ENCODE measurements at regions not wholly inside any gene's neighbourhood (a gene's known extent, or its start where the extent isn't known, plus 50 kb on each side); places are given as distances from the start of the nearest gene placed in this dataset.

DNA sequence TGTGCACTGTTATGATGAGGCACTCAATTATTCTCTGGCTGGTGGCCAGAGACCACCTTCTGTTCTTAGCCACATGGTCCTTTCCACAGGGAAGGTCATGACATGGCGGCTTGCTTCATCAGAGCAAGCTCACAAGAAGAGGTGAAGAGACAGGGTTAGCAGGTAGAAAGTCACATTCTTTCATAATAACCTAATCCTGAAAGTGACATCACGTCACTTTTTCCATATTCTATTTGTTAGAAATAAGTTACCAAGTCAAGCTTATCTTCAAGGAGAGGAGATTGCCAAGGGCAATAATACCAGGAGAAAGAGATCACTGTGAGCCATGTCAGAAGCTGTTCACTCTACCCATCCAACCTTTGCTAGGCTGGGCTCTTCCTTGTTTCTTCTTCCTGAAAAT, 139.4 kb downstream of the OSR1 start:
- CTCF ChIA-PET: no interaction called here
- no peak for DNase-seq (ENCODE audit: low read depth, low spot score)
- Histone ChIP-seq H3K27me3 (ENCODE audit: control insufficient read depth, insufficient read depth, low read length) (no peaks in the 10 kb centered on the region), H3K9me3 (ENCODE audit: control insufficient read depth, insufficient read depth, low read length) (no peaks in the 10 kb centered on the region), H3K27ac (ENCODE audit: low read depth, low read length) (no peak overlapping the region), H3K4me3 (ENCODE audit: low read depth, low read length) (no peak overlapping the region)
- POLR2A ChIA-PET: no interaction called here
- TF ChIP-seq, protein P1, sequence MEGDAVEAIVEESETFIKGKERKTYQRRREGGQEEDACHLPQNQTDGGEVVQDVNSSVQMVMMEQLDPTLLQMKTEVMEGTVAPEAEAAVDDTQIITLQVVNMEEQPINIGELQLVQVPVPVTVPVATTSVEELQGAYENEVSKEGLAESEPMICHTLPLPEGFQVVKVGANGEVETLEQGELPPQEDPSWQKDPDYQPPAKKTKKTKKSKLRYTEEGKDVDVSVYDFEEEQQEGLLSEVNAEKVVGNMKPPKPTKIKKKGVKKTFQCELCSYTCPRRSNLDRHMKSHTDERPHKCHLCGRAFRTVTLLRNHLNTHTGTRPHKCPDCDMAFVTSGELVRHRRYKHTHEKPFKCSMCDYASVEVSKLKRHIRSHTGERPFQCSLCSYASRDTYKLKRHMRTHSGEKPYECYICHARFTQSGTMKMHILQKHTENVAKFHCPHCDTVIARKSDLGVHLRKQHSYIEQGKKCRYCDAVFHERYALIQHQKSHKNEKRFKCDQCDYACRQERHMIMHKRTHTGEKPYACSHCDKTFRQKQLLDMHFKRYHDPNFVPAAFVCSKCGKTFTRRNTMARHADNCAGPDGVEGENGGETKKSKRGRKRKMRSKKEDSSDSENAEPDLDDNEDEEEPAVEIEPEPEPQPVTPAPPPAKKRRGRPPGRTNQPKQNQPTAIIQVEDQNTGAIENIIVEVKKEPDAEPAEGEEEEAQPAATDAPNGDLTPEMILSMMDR (IDR thresholded peaks at IDR 0.05; ENCODE audit: low read depth, low read length): no peak

DNA sequence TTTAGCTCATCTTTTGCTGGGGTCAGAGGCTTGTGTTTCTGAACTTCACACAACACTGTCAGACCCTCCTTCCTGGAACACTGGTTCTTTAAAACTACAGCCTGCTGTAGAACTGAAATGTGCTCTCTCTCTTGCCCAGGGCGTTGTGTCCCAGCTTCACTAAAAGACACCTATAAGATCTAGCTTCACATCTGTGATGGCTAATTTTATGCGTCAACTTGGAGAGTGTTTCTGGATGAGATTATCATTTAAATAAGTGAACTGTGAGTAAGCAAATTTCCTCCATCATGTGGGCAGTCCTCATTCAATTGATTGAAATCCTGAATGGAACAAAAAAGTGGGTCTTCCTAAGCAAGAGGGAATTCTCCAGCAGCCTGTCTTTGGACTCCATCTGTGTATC, 140.3 kb downstream of the OSR1 start:
- Histone ChIP-seq H3K27ac (ENCODE audit: low read depth, low read length) (no peak overlapping the region), H3K27me3 (ENCODE audit: control insufficient read depth, insufficient read depth, low read length) (no peaks in the 10 kb centered on the region), H3K9me3 (ENCODE audit: control insufficient read depth, insufficient read depth, low read length) (no peaks in the 10 kb centered on the region), H3K4me3 (ENCODE audit: low read depth, low read length) (no peak overlapping the region)
- ChIA-PET CTCF (interaction anchor here (0.6 to 0.7 kb wide), 2 partner anchors 23 to 777 kb away, joined by 3 read pairs; no protein-coding TSS in a partner anchor), POLR2A (no interaction called here)
- TF ChIP-seq, protein P1 (IDR thresholded peaks at IDR 0.05; ENCODE audit: low read depth, low read length): no peak
- no peak for DNase-seq (ENCODE audit: low read depth, low spot score)

DNA sequence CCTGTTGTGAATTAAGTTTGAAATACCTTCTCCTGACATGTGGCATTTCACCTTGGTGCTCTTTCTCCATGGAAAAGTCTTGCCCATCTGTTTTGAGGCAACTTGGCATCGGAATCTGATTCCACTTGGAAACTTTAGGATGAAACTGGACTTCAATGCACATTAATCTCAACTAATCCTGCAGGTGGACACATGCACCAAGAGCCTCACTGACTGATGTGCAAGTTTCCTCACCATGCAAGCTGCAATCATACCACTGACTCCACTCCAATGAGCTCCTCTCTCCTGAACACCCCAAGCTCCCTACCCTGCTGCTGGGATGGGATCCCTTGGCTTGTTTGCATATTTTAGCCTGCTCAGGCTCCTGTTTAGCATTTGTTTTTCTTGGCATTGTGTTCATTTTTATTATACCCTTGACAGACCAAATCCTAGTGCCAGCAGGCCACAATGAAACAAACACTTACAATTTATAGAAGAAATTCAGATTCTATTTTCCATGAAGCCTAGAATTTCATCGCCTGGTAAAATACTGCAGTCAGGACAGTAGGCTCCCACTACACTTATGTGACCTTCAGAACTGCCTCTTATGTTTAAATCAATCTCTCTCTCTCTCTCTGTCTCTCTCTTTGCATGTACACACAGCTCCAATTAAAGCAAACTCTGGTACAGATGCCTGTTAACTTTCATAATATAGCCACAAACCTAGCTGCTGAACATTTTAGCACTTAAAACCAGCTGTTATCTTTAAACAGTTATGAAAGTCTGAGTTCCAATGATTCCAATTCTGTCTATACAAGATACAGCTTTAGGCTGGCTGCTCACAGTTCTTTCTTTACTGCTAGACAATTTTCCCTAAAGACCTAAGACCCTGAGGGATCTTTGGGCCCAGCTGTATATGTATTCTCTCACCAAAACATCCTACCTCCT, 141.5 kb downstream of the OSR1 start:
- CTCF ChIA-PET: interaction anchor here (0.6 to 0.9 kb wide), 3 partner anchors 21 to 696 kb away, joined by 3 to 4 read pairs (median 3); no protein-coding TSS in a partner anchor

DNA sequence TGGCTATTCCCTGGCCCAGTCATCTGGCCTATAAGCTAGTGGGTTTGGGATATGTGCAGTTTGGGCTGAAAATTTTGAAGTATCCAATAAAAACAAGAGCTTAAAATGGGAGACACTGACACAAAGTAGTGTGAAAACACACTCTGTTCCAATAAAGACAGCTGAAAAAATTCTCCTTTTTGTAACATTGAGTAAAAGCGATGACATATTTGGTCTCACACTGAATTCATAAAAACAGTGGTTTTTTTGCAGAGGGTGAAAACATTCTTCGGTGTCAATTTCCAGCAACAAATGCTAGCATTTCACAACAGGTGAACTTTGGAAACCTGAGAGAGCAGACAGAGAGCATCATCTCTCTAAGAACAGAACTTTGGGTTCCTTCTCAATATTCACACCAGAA, 142.2 kb downstream of the OSR1 start:
- POLR2A ChIA-PET: interaction anchor here (1.3 to 1.6 kb wide), 2 partner anchors 20 to 131 kb away, joined by 4 to 7 read pairs; no protein-coding TSS in a partner anchor

More for the DNA sequence above, 141.5 kb downstream of the OSR1 start:
- DNase-seq (ENCODE audit: low read depth, low spot score): peak; percentile 13
- peak overlapping the region; percentile 21 for H3K27ac ChIP-seq (ENCODE audit: low read depth, low read length)
- TF ChIP-seq, protein P1 (IDR thresholded peaks at IDR 0.05; ENCODE audit: low read depth, low read length): no peak
- no peaks in the 10 kb centered on the region for H3K9me3 ChIP-seq (ENCODE audit: control insufficient read depth, insufficient read depth, low read length)
- no peaks in the 10 kb centered on the region for H3K27me3 ChIP-seq (ENCODE audit: control insufficient read depth, insufficient read depth, low read length)
- POLR2A ChIA-PET: interaction anchor here (0.7 to 1.6 kb wide), 4 partner anchors 19 to 142 kb away, joined by 3 to 7 read pairs (median 4); partner anchors contain the start of gene OSR1
- H3K4me3 ChIP-seq (ENCODE audit: low read depth, low read length): no peak overlapping the region

More for the DNA sequence above, 142.2 kb downstream of the OSR1 start:
- CTCF ChIA-PET: interaction anchor here (0.9 kb wide), 1 partner anchor 695 kb away, joined by 4 read pairs; no protein-coding TSS in a partner anchor
- H3K27ac ChIP-seq (ENCODE audit: low read depth, low read length): no peak overlapping the region
- no peak overlapping the region for H3K4me3 ChIP-seq (ENCODE audit: low read depth, low read length)
- TF ChIP-seq, protein P1 (IDR thresholded peaks at IDR 0.05; ENCODE audit: low read depth, low read length): no peak
- no peak for DNase-seq (ENCODE audit: low read depth, low spot score)
- H3K9me3 ChIP-seq (ENCODE audit: control insufficient read depth, insufficient read depth, low read length): no peaks in the 10 kb centered on the region
- no peaks in the 10 kb centered on the region for H3K27me3 ChIP-seq (ENCODE audit: control insufficient read depth, insufficient read depth, low read length)
